Sigmoid colon (tissue), 6 donors: ENCODE measurements at regions not wholly inside any gene's neighbourhood (a gene's known extent, or its start where the extent isn't known, plus 50 kb on each side); places are given as distances from the start of the nearest gene placed in this dataset.

Source experiments
- DNase-seq: peaks from one replicate; pipeline ENCODE4 v3.0.0-alpha.2; 2019
- H3K27ac ChIP-seq, 4 donors: fragments of 200-600 bp; sonication (generic); one replicate each; pipeline ENCODE4 v1.5.1; 2016 to 2019; ENCODE audit warnings: mild to moderate bottlenecking in 1 of 4
- H3K27me3 ChIP-seq, 3 donors: fragments of 200-600 bp; sonication (generic); one replicate each; pipeline ENCODE4 v1.5.1; 2019; ENCODE audit warnings: mild to moderate bottlenecking in 1 of 3
- H3K36me3 ChIP-seq, 4 donors: fragments of 200-600 bp; sonication (generic); one replicate each; pipeline ENCODE4 v1.5.1; 2016 to 2019
- H3K4me1 ChIP-seq, 4 donors: fragments of 200-600 bp; sonication (generic); one replicate each; pipeline ENCODE4 v1.5.1; 2017 to 2019
- H3K4me3 ChIP-seq, 4 donors: fragments of 200-600 bp; sonication (generic); one replicate each; pipeline ENCODE4 v1.5.1; 2017 to 2019; ENCODE audit warnings: mild to moderate bottlenecking in 2 of 4, moderate library complexity in 1 of 4
- H3K9me3 ChIP-seq, 4 donors: fragments of 200-600 bp in 3 of 4; sonication (generic) in 3 of 4; one replicate each; pipeline versions ENCODE4 v1.5.1 to v1.6.1; 2013 to 2019
- CTCF ChIP-seq, 4 experiments: fragments of 450-650 bp in 3 of 4; fragments of 200-600 bp in 1 of 4; IDR thresholded peaks; one replicate each; pipeline ENCODE4 v1.5.1; 2016 to 2019; ENCODE audit warnings: antibody characterized with exemption in 4 of 4, mild to moderate bottlenecking in 3 of 4, moderate library complexity in 2 of 4
- EP300 ChIP-seq, 4 donors: sonication (generic); formaldehyde crosslinking; IDR thresholded peaks; one replicate each; pipeline ENCODE4 v1.6.1; 2017; ENCODE audit warnings: antibody characterized with exemption in 4 of 4
- POLR2A ChIP-seq, 2 donors: fragments of 450-650 bp; IDR thresholded peaks; one replicate each; pipeline ENCODE4 v1.6.1; 2016; ENCODE audit warnings: antibody characterized with exemption in 2 of 2, mild to moderate bottlenecking in 2 of 2, moderate library complexity in 2 of 2
- POLR2AphosphoS5 ChIP-seq, 4 donors: sonication (generic); formaldehyde crosslinking; IDR thresholded peaks; one replicate each; pipeline ENCODE4 v1.6.1; 2017; ENCODE audit warnings: antibody characterized with exemption in 4 of 4
- WGBS, 2 donors: extraction: QIAGEN DNeasy Blood & Tissue Kit; methylation state at CpG; one replicate each; pipeline ENCODE4 v1.1.7; 2013; 5-methylcytosine and 5-hydroxymethylcytosine counted together
- intact Hi-C: fragments of 100-400 bp; cut with DNase I; formaldehyde crosslinking; loops from one replicate; pipeline ENCODE4 v1.15.1; 2023
- donor health status: healthy with polysubstance abuse.
- donor health status: healthy.

- no peaks in the 10 kb centered on the region for H3K27me3 ChIP-seq
- intact Hi-C loops = no loop called here
- H3K36me3 ChIP-seq = no peaks in the 10 kb centered on the region
- no peaks in the 10 kb centered on the region for H3K9me3 ChIP-seq
- TF ChIP-seq CTCF (IDR thresholded peaks at IDR 0.05) (no peak), EP300 (IDR thresholded peaks at IDR 0.05) (no peak), POLR2A (IDR thresholded peaks at IDR 0.05) (no peak)
- 82 to 91% methylated on average over 7 of the region's 7 CpGs for WGBS, 2 donors
- no peak overlapping the region for H3K27ac ChIP-seq
- DNase-seq = no peak
- no peak overlapping the region for H3K4me3 ChIP-seq
- H3K4me1 ChIP-seq = no peaks in the 10 kb centered on the region
These were observed 110.2 kb downstream of the ELAPOR2 start for GRCh38 chr7:86949052-86949778.

GRCh38 chr7:86947929-86948328 lies 111.5 kb downstream of the ELAPOR2 start:
- no peak for DNase-seq
- H3K27me3 ChIP-seq = no peaks in the 10 kb centered on the region
- no peak overlapping the region for H3K4me3 ChIP-seq
- intact Hi-C loops = no loop called here
- H3K9me3 ChIP-seq = no peaks in the 10 kb centered on the region
- H3K36me3 ChIP-seq = no peaks in the 10 kb centered on the region
- WGBS, 2 donors = 73 to 87% methylated on average over 1 of the region's 1 CpG
- no peak for TF ChIP-seq POLR2A (IDR thresholded peaks at IDR 0.05)
- no peak for TF ChIP-seq POLR2AphosphoS5 (IDR thresholded peaks at IDR 0.05)
- no peak for TF ChIP-seq CTCF (IDR thresholded peaks at IDR 0.05)
- TF ChIP-seq EP300 (IDR thresholded peaks at IDR 0.05) = no peak
- H3K4me1 ChIP-seq = no peaks in the 10 kb centered on the region
- H3K27ac ChIP-seq = no peak overlapping the region

GRCh38 chr7:86943447-86943846 lies 116.0 kb downstream of the ELAPOR2 start:
- WGBS, 2 donors = 92 to 99% methylated on average over 1 of the region's 1 CpG
- TF ChIP-seq POLR2AphosphoS5 (IDR thresholded peaks at IDR 0.05) = no peak
- TF ChIP-seq POLR2A (IDR thresholded peaks at IDR 0.05) = no peak
- TF ChIP-seq CTCF (IDR thresholded peaks at IDR 0.05) = no peak
- TF ChIP-seq EP300 (IDR thresholded peaks at IDR 0.05) = no peak
- intact Hi-C loops = loop anchor here (5.0 kb wide), 1 partner anchor 114 kb away; the partner anchor contains the start of gene ELAPOR2

GRCh38 chr7:86942995-86943394 lies 116.5 kb downstream of the ELAPOR2 start:
- intact Hi-C loops = loop anchor here (5.0 kb wide), 1 partner anchor 114 kb away; the partner anchor contains the start of gene ELAPOR2
- no peak for DNase-seq
- H3K27ac ChIP-seq = no peak overlapping the region
- no peaks in the 10 kb centered on the region for H3K27me3 ChIP-seq
- WGBS, 2 donors = 81 to 83% methylated on average over 2 of the region's 2 CpGs
- no peaks in the 10 kb centered on the region for H3K36me3 ChIP-seq
- H3K4me3 ChIP-seq = no peak overlapping the region
- no peaks in the 10 kb centered on the region for H3K9me3 ChIP-seq
- TF ChIP-seq POLR2AphosphoS5 (IDR thresholded peaks at IDR 0.05) = no peak
- TF ChIP-seq CTCF (IDR thresholded peaks at IDR 0.05) = no peak
- TF ChIP-seq EP300 (IDR thresholded peaks at IDR 0.05) = no peak
- no peak for TF ChIP-seq POLR2A (IDR thresholded peaks at IDR 0.05)
- no peaks in the 10 kb centered on the region for H3K4me1 ChIP-seq

More at GRCh38 chr7:86943447-86943846, 116.0 kb downstream of the ELAPOR2 start:
- no peak overlapping the region for H3K27ac ChIP-seq
- no peaks in the 10 kb centered on the region for H3K27me3 ChIP-seq
- H3K4me1 ChIP-seq = no peaks in the 10 kb centered on the region
- DNase-seq = no peak
- H3K36me3 ChIP-seq = no peaks in the 10 kb centered on the region
- H3K4me3 ChIP-seq = no peak overlapping the region
- H3K9me3 ChIP-seq = no peaks in the 10 kb centered on the region
